GM18498 (cell line): ENCODE measurements at regions not wholly inside any gene's neighbourhood (a gene's known extent, or its start where the extent isn't known, plus 50 kb on each side); places are given as distances from the start of the nearest gene placed in this dataset.

Experiments used
- ATAC-seq: cut with Tn5 transposase; IDR thresholded peaks from one replicate; pipeline ENCODE4 v1.9.1; 2021; ENCODE audit warnings: mild to moderate bottlenecking, moderate library complexity; ENCODE audit not compliant: unreplicated experiment

DNA sequence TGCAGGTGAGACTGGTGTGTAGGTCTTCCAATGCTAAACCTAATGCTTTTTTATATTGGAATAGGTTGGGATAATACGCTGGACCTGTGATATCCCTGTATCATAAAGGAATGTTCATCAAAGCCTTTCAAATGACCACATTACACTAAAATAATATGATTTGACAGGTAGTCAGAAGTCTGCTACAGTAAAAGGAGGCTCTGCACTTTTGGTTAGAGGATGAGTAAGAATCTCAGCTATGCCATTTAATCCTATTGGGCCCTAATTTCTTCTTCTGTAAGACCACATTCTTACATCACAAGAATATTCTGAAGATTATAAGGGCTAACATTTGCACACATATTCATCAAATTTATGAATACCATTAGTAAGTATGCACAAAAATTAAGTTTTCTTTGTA lies 250.5 kb upstream of the FLRT2 start:
- no peak for ATAC-seq

DNA sequence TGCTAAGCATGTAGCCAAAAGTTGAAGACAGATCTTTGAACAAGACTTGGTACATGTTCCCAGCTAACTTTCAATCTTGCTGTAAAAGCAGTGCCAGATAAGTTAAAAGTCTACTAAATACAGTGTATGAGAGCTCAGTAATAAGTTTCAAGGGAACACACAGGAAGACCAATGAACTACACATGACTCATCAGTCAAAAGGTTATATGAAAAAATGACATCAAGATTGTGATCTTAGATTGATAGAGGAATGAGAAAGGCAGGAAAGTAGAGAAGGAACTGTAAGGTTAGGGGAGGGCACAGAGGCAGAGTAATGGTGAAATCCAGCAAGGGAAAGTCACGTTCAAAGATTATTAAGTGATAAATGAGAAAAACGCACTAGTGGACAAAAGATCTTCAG lies 249.9 kb upstream of the FLRT2 start:
- no peak for ATAC-seq

DNA sequence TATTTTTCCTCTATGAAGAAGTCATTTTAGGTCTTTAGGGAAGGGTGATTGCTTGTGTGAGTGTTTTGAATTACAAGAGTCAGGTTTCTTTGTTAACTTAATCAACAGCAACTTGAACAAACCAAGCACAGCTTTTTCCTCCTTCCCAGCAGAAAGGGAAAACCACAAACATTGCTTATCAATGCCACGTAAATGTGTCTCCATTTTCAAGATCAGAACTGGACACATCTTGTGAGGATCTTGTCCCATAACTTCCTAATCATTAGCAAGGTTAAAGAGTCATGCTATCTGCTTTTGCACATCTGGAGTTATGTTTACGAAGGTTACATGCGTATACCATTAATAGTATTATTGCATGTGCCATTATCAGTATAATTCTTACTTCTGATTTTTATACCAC lies 248.0 kb upstream of the FLRT2 start:
- ATAC-seq, result no peak

DNA sequence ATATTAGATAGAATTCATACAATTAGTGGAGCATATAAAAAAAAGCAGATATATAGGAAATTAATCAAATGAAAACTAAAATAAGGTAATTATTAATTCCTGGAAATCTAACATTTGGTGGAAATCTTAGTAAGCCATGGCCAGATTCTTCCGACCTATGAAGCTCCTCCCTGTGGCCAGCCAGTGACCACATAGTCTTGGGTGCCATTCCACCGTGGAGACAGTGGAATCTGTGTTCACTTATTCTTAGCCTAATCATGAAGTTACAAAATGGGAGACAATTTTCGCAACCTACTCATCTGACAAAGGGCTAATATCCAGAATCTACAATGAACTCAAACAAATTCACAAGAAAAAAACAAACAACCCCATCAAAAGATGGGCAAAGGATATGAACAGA lies 241.9 kb upstream of the FLRT2 start:
- ATAC-seq, result no peak

- no peak for ATAC-seq
These were observed 238.2 kb upstream of the FLRT2 start for GRCh38 chr14:85291731-85292130.

DNA sequence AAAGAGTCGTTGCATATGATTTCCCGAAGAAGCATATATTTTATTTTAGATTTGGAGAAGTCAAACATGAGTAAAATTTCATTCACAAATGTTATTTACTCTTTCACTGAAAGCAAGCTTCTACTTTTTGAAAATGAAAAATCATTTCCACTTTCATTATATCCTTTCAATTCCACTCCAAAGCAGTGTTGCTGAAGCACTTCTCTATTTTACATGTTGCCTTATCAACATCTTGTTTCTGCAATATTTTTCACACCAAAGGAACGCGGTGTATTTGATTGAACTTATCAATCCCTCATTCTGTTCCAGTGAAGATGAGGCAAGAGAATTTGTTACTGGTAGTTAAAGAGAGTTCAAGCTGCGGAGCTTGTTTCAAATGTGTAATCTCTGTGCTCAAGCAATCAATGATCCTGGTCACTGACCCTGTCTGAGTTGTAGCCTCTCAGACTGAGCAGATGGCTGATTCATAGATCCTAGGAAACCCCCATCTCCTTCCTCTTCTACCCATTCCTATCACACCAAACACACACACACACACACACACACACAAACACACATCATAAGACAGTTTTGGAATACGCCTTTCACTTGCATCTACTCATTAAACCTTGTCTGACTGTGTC lies 236.2 kb upstream of the FLRT2 start:
- ATAC-seq, result no peak

- ATAC-seq, result no peak
These were observed 234.6 kb upstream of the FLRT2 start for GRCh38 chr14:85295318-85295717.

GRCh38 chr14:85296456-85297210 lies 233.3 kb upstream of the FLRT2 start:
- no peak for ATAC-seq

- ATAC-seq, result no peak
These were observed 229.8 kb upstream of the FLRT2 start for GRCh38 chr14:85300107-85300506.

- ATAC-seq, result no peak
These were observed 228.4 kb upstream of the FLRT2 start for GRCh38 chr14:85301506-85301905.

DNA sequence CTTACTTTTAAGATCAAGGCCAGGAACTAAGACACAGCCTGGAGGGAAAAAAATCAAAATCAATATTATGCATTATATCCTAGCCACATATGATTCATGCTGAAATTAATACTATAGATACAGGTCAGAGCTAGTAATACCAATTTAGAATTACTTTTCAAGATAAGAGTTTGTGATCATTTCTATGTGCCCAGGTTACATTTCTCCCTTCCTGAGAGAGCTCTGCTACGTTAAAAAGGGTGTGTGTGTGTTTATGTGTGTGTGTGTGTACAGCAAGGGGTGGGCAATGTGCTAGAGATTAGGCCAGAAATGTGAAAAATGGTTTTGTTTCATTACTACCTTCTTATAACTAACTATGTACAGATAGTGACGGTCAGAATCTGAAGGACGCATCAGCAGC lies 223.9 kb upstream of the FLRT2 start:
- no peak for ATAC-seq

- ATAC-seq, result no peak
These were observed 221.2 kb upstream of the FLRT2 start for GRCh38 chr14:85308531-85309300.

- no peak for ATAC-seq
These were observed 219.3 kb upstream of the FLRT2 start for GRCh38 chr14:85310491-85311272.

DNA sequence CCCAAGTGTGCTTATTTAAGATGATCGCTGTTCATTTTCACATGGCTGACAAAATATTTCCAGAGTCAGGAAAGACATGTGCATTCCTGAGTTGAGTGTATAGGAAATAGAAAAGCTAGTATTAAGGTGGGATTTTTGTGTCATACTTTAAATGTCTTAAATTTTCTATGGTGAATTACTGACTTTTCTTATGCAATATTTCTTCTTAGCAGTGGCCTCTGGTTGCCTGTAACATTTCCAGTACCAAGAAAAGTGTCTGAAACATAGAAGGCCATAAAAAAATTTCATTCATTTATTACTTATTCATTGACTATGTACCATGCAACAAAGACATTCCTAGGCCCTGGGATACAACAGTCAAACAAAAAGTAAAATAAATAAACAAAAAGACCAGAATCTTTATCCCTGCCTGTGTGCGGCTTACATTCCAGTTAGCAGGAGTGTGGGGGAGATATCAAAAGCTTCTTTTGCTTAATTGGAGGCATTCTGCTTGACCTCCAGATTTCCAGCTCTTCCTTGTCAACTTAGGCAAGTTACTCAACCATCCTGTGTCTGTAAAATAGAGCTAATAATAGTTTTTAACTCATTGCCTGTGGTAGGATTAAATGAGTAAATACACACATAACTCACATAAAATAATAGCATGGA lies 216.3 kb upstream of the FLRT2 start:
- ATAC-seq, result no peak

DNA sequence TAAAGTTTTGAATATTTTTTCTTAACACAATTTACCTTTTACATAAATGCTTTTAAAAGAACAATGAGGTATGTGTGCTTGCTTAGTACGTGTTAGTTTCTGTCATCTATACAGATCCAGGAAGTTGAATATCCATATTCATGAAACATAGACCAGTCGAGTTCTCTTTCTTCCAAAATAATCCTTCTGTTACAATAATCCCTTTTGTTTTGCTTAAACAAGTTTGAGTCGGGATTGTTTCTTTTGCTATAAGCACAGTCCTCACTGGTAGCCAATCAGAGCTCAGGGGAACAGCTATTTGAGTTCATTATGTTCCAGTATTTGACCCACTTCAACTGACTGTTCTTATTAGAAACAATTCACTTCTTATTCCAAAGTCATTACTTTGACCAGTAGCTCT lies 214.7 kb upstream of the FLRT2 start:
- no peak for ATAC-seq

GRCh38 chr14:85315733-85316290 lies 214.1 kb upstream of the FLRT2 start:
- no peak for ATAC-seq

- ATAC-seq, result no peak
These were observed 213.1 kb upstream of the FLRT2 start for GRCh38 chr14:85316701-85317410.

- ATAC-seq, result no peak
These were observed 212.4 kb upstream of the FLRT2 start for GRCh38 chr14:85317491-85318021.

DNA sequence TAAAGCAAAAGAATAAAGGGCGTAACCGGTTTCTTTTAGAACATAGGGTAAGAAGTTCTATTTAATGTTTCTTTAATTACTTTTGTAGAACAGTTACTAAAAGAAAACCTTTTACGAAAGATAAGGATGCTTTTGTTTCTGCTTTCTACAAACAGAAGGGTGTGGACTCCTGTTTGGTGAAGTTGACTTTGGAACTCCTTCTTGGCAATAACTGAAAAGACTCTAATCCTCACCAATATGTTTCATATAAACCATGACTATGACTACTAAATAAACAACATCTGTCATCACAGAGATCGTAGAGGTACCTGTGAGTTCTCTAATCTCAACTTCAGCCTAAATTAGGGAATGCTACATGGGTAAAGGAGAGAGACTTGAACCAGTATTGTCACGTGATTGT lies 210.8 kb upstream of the FLRT2 start:
- ATAC-seq, result no peak
